ENCODE measurements at regions not wholly inside any gene's neighbourhood (a gene's known extent, or its start where the extent isn't known, plus 50 kb on each side); places are given as distances from the start of the nearest gene placed in this dataset.

DNA sequence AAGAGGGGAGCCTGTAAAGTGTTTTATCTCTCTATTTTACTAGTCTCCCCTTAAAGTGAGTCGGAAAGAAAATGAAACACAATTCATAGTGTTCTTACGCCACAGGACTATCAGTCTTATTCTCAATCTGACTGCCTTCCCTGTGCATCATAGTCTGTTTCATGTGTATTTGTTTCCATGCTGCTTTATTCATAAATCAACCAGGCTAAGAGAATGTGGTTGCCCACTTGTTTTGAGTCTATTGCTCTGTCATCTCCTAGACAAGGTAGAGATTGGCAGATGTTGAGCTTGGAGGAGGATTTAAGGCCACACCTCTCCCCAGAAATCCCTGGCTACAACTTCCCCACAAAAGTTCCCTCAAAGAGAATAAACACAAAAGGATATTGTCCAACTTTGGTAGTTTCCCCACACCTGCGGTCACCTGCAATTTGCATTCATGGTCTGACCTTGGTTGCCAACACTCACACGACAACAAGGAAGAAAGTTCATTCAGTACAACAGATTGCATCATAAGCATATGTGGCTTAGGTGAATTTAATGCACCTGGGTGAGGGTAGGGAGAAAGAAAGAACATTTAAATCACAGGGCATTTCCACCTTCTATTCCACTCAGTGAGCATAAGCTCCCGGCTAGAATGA lies 167.1 kb upstream of the FBXL4 start (continued):
- TF ChIP-seq, protein P1, sequence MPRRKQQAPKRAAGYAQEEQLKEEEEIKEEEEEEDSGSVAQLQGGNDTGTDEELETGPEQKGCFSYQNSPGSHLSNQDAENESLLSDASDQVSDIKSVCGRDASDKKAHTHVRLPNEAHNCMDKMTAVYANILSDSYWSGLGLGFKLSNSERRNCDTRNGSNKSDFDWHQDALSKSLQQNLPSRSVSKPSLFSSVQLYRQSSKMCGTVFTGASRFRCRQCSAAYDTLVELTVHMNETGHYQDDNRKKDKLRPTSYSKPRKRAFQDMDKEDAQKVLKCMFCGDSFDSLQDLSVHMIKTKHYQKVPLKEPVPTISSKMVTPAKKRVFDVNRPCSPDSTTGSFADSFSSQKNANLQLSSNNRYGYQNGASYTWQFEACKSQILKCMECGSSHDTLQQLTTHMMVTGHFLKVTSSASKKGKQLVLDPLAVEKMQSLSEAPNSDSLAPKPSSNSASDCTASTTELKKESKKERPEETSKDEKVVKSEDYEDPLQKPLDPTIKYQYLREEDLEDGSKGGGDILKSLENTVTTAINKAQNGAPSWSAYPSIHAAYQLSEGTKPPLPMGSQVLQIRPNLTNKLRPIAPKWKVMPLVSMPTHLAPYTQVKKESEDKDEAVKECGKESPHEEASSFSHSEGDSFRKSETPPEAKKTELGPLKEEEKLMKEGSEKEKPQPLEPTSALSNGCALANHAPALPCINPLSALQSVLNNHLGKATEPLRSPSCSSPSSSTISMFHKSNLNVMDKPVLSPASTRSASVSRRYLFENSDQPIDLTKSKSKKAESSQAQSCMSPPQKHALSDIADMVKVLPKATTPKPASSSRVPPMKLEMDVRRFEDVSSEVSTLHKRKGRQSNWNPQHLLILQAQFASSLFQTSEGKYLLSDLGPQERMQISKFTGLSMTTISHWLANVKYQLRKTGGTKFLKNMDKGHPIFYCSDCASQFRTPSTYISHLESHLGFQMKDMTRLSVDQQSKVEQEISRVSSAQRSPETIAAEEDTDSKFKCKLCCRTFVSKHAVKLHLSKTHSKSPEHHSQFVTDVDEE (CRISPR knock-in tag; IDR thresholded peaks at IDR 0.05): no peak
- no peak for TF ChIP-seq CSDC2 (CRISPR knock-in tag; IDR thresholded peaks at IDR 0.05)
- TF ChIP-seq ESRRG (CRISPR knock-in tag; IDR thresholded peaks at IDR 0.05): no peak

DNA sequence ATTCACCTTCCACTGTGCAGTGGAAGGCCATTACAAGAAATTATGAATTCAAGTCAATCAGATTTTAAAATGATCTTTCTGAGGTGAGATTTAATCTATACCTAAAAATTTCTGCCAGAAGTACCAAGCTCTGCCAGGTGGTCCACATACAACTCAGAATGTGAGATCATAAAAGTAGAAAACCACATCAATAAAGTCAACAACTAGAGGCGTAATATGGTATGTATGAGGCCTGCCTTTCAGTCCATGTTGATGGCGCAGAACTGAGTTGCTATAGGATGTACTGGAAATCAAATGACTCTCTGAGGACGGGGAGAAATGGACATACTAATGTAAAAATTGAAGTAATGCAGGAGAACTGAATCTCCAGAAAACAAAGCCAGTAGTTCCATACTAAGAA lies 163.8 kb upstream of the FBXL4 start:
- no peak for TF ChIP-seq PPARA (CRISPR knock-in tag; IDR thresholded peaks at IDR 0.05; ENCODE audit: borderline replicate concordance)
- TF ChIP-seq, protein P2, sequence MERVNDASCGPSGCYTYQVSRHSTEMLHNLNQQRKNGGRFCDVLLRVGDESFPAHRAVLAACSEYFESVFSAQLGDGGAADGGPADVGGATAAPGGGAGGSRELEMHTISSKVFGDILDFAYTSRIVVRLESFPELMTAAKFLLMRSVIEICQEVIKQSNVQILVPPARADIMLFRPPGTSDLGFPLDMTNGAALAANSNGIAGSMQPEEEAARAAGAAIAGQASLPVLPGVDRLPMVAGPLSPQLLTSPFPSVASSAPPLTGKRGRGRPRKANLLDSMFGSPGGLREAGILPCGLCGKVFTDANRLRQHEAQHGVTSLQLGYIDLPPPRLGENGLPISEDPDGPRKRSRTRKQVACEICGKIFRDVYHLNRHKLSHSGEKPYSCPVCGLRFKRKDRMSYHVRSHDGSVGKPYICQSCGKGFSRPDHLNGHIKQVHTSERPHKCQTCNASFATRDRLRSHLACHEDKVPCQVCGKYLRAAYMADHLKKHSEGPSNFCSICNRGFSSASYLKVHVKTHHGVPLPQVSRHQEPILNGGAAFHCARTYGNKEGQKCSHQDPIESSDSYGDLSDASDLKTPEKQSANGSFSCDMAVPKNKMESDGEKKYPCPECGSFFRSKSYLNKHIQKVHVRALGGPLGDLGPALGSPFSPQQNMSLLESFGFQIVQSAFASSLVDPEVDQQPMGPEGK (CRISPR knock-in tag; IDR thresholded peaks at IDR 0.05; ENCODE audit: borderline replicate concordance): no peak
- no peak for TF ChIP-seq ZFP30 (CRISPR knock-in tag; IDR thresholded peaks at IDR 0.05)
- no peak for TF ChIP-seq ZNF565 (CRISPR knock-in tag; conservative IDR thresholded peaks at IDR 0.05; ENCODE audit: low read depth)
- no peak for TF ChIP-seq TOX (CRISPR knock-in tag; IDR thresholded peaks at IDR 0.05; ENCODE audit: borderline replicate concordance)
- no peak for TF ChIP-seq SNAI2 (CRISPR knock-in tag; IDR thresholded peaks at IDR 0.05)
- TF ChIP-seq, protein P3, sequence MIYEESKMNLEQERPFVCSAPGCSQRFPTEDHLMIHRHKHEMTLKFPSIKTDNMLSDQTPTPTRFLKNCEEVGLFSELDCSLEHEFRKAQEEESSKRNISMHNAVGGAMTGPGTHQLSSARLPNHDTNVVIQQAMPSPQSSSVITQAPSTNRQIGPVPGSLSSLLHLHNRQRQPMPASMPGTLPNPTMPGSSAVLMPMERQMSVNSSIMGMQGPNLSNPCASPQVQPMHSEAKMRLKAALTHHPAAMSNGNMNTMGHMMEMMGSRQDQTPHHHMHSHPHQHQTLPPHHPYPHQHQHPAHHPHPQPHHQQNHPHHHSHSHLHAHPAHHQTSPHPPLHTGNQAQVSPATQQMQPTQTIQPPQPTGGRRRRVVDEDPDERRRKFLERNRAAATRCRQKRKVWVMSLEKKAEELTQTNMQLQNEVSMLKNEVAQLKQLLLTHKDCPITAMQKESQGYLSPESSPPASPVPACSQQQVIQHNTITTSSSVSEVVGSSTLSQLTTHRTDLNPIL (CRISPR knock-in tag; IDR thresholded peaks at IDR 0.05; ENCODE audit: low read depth): no peak
- no peak for TF ChIP-seq OSR1 (CRISPR knock-in tag; IDR thresholded peaks at IDR 0.05)
- TF ChIP-seq RARB (CRISPR knock-in tag; IDR thresholded peaks at IDR 0.05): no peak
- no peak for TF ChIP-seq TCF4 (CRISPR knock-in tag; IDR thresholded peaks at IDR 0.05; ENCODE audit: borderline replicate concordance)
- no peak for TF ChIP-seq CSDC2 (CRISPR knock-in tag; IDR thresholded peaks at IDR 0.05)
- TF ChIP-seq ZFP3 (CRISPR knock-in tag; IDR thresholded peaks at IDR 0.05): no peak
- TF ChIP-seq ESRRG (CRISPR knock-in tag; IDR thresholded peaks at IDR 0.05): no peak
- TF ChIP-seq GLIS3 (CRISPR knock-in tag; IDR thresholded peaks at IDR 0.05): no peak
- no peak for TF ChIP-seq ZNF8 (CRISPR knock-in tag; IDR thresholded peaks at IDR 0.05)
- no peak for TF ChIP-seq ZNF70 (CRISPR knock-in tag; IDR thresholded peaks at IDR 0.05)
- TF ChIP-seq ARNTL (CRISPR knock-in tag; IDR thresholded peaks at IDR 0.05; ENCODE audit: borderline replicate concordance, low read depth): no peak
- TF ChIP-seq, protein P4, sequence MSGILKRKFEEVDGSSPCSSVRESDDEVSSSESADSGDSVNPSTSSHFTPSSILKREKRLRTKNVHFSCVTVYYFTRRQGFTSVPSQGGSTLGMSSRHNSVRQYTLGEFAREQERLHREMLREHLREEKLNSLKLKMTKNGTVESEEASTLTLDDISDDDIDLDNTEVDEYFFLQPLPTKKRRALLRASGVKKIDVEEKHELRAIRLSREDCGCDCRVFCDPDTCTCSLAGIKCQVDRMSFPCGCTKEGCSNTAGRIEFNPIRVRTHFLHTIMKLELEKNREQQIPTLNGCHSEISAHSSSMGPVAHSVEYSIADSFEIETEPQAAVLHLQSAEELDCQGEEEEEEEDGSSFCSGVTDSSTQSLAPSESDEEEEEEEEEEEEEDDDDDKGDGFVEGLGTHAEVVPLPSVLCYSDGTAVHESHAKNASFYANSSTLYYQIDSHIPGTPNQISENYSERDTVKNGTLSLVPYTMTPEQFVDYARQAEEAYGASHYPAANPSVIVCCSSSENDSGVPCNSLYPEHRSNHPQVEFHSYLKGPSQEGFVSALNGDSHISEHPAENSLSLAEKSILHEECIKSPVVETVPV (CRISPR knock-in tag; IDR thresholded peaks at IDR 0.05): no peak
- TF ChIP-seq, protein P5, sequence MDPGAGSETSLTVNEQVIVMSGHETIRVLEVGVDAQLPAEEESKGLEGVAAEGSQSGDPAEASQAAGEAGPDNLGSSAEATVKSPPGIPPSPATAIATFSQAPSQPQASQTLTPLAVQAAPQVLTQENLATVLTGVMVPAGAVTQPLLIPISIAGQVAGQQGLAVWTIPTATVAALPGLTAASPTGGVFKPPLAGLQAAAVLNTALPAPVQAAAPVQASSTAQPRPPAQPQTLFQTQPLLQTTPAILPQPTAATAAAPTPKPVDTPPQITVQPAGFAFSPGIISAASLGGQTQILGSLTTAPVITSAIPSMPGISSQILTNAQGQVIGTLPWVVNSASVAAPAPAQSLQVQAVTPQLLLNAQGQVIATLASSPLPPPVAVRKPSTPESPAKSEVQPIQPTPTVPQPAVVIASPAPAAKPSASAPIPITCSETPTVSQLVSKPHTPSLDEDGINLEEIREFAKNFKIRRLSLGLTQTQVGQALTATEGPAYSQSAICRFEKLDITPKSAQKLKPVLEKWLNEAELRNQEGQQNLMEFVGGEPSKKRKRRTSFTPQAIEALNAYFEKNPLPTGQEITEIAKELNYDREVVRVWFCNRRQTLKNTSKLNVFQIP (CRISPR knock-in tag; IDR thresholded peaks at IDR 0.05; ENCODE audit: borderline replicate concordance, low read depth): no peak
- ATAC-seq: no peak

DNA sequence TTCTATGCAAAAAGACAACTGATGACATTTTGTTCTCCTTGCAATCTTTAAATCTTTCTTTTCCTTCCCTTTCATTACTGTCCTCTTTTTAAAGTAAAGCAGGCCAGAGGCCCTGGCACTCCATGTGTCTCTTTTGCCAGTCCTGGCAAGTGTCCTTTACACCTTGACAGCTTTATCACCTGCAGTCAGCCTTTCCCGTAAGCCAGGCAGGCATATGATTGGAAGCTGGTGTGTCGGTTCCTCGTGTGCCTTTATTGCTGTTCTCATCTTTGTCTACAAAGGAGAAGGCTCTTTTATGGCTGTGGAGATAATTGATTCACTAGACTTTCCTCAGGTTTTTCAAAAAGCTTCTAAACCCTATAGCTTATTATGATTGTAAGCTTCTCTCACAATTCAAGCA lies 162.3 kb upstream of the FBXL4 start:
- TF ChIP-seq ARNTL (CRISPR knock-in tag; IDR thresholded peaks at IDR 0.05; ENCODE audit: borderline replicate concordance, low read depth) (no peak), TOX (CRISPR knock-in tag; IDR thresholded peaks at IDR 0.05; ENCODE audit: borderline replicate concordance) (no peak), GLIS3 (CRISPR knock-in tag; IDR thresholded peaks at IDR 0.05) (no peak), ZNF70 (CRISPR knock-in tag; IDR thresholded peaks at IDR 0.05) (no peak), ZNF8 (CRISPR knock-in tag; IDR thresholded peaks at IDR 0.05) (no peak), SNAI2 (CRISPR knock-in tag; IDR thresholded peaks at IDR 0.05) (no peak), OSR1 (CRISPR knock-in tag; IDR thresholded peaks at IDR 0.05) (no peak)
- TF ChIP-seq, protein P3 (CRISPR knock-in tag; IDR thresholded peaks at IDR 0.05; ENCODE audit: low read depth): no peak
- TF ChIP-seq, protein P2 (CRISPR knock-in tag; IDR thresholded peaks at IDR 0.05; ENCODE audit: borderline replicate concordance): no peak
- no peak for ATAC-seq

Measured in SK-N-SH treated with all-trans-retinoic acid at 6 μM for 48 hours (cell line).